HG03135 (cell line): ENCODE measurements at regions not wholly inside any gene's neighbourhood (a gene's known extent, or its start where the extent isn't known, plus 50 kb on each side); places are given as distances from the start of the nearest gene placed in this dataset.

Experiments
- ATAC-seq: cut with Tn5 transposase; IDR thresholded peaks from one replicate; pipeline ENCODE4 v1.9.1; 2021; ENCODE audit warnings: mild to moderate bottlenecking, moderate library complexity; ENCODE audit not compliant: unreplicated experiment

DNA sequence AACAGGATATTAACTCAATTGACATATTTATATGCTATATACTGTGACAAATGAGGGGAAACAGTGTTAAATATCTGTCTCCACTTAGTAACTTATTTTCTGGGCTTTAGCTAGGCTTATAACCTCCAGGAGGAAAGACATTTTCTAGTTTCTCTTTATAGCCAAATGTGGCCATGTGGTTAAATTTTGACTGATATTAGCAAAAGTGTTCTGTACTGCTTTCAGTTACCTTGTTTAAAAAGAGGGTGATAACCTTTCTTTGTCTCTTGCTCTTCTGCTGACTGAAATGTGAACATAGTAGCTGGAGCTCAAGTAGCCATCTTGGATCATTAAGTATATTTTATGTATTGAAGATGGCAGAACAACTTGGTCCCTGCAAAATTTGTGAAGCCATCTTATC, 253.7 kb downstream of the PDHA2 start:
- ATAC-seq, result peak; percentile 78

DNA sequence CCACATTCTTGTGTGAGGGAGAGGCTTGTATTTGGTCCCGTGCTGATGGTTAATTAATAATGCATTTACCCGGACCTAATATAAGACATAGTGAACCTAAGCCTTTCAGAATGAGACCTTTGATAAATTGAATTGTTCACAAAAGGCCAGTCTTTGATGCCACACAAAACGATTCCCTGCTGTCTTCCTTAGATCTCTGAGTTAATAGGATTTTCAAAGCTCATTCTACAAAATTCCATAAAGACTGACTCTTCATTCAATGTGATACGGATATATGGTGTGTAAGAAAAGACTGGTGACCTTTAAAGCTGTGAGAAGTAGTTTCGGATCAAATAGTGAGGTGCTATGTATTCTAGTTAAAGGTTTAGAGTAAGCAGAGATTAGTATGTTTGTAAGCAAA, 254.3 kb downstream of the PDHA2 start:
- ATAC-seq, result no peak

DNA sequence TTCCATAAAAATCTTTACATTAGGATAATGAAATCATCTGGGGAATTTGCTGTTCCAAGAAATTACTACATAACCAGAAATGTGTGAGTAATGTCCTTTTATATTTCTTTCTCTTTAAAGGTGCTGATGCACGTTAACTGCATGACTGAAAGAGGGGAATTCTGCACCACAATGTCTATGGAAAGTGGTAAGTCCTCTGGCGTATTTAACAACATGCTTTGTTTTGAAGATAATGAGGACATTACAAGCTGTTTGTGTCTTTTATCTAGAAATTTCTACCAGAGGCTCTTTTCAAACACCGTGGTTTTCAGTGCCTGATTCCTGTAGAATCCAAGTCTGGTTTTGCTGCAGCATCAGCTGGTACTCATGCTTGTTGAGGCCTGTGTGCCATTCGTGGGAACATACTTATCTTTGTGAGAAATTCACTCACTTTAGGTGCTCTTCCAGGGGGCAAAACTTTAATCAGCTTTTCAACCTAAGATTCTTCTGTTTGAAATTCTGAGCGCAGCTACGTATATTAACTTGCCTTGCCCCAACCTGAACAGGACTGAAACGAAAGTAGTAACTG, 257.2 kb downstream of the PDHA2 start:
- ATAC-seq, result no peak

DNA sequence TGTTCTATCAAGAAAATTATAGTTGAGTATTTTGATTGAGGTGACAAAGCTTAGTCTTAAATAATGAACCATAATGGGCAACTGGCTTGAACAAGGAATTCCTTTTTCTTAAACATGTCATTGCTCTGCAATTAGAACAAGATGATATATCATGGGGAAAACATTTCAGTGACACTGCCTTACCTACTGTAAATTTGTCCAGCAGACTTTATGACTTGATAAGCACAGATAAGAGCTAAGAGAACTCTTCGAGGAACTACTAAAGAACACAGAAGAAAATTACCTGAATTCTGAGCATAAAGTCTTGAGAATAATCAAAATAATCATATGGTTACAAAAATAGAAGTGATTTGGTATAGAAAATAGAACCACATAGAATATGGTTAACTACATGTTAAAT, 257.8 kb downstream of the PDHA2 start:
- no peak for ATAC-seq

DNA sequence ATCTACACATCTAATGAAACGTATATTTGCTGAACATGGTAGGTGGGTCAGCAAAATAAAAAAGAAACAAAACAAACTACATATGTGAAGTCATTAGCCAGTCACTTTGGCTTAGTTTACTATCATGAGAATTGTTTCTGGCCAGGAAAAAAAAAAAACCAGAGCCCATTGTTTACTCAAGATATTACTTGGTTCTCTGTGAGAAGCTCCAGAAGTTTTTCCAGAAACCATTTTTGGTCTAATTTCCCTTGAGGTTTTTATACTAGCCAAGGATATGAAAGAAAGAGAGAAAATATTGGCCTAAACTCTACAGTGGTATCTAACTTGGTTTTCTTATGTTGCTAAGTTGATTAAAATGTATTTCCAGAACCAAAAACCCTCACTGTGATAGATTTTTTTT, 259.1 kb downstream of the PDHA2 start:
- no peak for ATAC-seq

DNA sequence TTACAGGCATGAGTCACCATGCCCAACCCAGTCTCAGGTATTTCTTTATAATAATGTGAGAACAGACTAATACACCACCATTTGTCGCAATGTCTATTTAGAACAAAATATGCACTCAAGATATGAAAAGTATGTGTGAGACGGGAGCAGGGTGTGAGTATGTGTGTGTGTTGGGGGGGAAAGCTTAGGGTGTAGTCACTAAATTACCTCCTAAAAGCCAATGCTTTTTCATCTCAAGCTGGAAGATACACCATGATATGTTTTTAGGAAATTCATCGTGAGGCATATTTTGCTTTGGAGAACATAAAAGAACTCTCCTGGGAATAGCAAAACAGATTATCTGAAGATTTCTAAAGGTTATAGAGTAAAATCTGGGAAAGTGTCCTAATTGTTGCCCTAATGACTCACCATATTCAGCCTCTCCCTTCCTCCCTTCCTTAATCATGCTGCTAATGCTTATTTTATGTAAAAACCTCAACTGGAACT, 262.7 kb downstream of the PDHA2 start:
- ATAC-seq, result no peak

DNA sequence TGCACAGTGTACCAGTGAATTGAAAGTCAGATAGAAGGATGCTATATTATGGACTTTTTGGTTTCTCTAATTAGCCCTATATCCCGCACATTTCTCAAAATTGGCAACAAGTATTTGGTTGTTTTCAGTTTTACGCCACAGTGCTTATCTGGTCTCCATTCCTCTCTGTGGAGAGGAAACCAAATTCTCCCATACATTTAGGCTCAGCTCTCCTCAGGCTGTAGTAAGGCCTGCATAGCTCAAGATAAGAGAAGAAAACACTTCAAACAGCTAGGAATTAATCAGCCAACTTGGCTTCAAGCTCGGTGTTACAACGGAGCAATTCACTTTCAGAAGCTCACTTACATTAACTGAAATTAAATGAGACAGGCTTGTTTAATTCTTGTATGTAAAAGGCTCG, 263.2 kb downstream of the PDHA2 start:
- no peak for ATAC-seq

DNA sequence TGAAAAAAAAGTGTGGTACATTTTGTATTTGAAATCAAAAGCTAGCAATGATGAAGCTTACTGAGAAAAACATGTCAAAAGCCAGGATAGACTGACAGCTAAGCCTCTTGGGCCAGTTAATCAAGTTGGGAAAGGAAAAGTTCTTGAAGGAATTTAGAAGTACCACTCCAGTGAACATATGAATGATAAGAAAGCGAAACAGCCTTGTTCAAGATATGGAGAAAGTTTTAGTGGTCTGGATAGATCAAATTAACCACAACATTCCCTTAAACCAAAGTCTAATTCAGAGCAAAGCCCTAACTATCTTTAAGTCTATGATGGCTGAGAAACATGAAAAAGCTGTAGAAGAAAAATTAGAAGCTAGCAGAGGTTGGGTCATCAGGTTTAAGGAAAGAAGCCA, 268.3 kb downstream of the PDHA2 start:
- no peak for ATAC-seq

DNA sequence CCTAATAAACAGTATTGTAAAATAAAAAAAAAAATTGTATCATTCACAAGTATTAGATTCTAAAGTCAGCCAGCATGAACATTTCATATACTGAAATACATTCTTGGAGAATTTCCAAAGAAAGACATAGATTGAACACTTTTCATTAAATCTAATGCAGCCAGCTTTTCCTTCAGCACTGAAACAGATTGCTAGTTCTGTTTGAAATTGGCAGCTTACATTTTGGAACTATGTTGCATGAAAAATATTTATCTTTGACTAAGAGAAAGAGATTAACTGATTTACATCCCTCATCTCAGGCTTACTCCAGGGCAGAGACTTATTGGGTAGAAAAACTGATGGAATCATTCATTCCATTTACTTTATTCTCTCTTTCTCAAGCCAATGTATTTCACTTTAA, 272.7 kb downstream of the PDHA2 start:
- no peak for ATAC-seq

DNA sequence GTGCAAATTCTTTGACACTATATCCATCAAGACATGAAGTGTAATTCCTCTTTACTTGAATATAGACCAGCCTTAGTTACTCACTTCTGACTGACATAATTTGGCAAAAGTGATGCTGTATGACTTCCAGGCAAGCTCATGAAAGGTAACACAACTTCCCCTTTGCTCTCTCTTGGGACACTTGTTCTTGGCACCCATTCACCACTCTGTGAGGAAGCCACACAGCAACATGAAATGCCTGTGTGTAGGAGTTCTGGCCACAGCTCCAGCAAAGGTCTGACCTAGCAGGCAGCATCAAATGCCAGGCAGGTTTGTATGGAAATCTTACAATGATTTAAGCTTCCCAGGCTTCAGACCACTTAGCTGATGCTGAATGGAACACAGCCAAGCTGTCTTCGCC, 280.3 kb downstream of the PDHA2 start:
- no peak for ATAC-seq

DNA sequence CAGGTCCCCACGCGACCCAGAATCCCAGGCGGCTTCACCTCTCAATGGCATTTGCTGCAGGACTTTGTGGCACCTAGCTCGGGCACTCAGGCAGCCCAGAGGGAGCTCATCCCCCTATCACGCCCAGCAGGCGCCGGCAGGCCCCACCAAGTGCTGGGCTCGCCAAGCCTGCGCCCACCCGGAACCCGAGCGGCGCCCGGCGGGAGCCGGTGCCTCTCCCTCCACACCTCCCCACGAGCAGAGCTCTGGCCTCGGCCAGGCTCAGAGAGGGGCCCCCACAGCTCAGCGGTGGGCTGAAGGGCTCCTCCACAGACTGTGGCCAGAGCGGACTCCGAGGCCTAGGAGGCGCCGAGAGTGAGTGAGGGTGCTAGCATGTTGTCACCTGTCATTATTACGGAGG, 286.3 kb downstream of the PDHA2 start:
- ATAC-seq, result no peak

DNA sequence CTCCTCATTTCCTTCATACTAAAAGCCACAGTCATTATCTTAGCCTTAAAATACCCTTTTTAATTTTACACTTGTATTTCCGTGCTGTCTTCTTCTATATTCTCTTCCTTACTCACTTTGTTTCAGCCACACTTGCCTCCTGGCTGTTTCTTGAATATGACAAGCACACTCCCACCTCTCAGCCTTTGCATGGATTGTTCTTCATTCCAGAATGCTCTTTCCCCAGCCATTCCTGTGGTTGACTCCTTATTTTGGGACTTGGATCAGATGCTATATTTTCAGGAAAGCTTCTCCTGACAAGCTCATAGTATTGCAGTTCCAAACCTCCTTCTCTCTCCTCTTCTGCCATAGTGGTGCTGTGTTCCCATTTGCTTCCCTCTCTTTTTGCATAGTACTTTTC, 291.3 kb downstream of the PDHA2 start:
- no peak for ATAC-seq

DNA sequence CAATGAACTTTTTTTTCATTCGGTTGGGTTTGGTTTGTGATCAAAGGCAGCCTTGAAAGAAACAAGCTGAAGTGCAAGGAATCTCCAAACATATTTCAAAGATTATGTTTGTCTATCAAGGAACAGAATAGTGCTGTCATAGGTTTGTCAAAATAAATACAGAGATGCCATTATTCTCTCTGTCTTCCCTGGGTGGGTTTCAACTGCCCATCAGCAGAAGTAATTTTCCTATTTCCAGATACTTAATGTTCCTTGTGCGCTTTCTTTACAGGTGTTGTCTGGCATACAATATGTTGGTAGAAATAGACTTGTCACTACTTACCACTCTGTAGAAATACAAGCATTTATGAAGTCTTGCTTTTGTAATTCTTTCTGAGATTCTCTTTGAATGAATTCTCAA, 294.9 kb downstream of the PDHA2 start:
- ATAC-seq, result no peak

DNA sequence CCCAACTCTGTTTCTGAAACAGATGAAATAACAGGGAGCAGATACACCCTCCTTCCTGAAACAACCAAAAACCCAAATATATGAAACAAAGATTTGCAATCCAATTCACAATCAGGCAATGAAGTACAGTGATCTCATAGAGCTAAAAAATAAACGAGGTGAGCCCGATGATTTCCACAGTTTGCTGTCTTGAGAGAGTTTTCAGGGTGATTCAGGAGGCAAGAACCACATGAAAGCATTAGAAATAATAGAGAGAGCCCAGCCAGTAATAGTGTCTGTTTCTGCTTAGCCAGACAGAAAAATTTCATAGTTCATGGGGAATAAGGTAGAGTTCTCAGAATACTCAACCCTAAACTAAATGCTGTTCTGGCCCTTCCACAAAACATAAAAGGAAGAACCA, 296.2 kb downstream of the PDHA2 start:
- no peak for ATAC-seq

DNA sequence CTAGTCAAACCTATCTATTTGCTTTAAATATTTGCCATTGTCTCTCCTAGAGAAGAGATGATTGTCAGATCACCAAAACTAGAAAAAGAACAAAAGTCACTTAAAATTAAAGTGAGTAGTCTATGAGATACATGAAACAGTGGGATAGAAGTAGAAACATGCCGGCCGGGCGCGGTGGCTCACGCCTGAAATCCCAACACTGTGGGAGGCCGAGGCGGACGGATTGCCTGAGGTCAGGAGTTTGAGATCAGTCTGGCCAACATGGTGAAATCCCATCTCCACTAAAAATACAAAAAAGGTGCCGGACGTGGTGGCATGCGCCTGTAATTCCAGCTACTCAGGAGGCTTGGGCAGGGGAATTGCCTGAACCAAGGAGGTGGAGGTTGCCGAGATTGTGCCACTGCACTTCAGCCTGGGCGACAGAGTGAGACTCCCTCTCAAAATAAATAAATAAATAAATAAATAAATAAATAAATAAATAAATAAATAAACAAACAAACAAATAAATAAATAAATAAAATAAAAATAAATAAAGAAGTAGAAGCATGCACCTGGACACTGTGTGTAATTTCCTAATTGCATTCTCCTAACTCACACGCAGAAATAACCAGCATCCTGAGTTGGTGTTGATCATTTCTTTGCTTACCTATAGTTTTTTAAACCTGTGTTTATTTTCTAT, 299.5 kb downstream of the PDHA2 start:
- no peak for ATAC-seq

DNA sequence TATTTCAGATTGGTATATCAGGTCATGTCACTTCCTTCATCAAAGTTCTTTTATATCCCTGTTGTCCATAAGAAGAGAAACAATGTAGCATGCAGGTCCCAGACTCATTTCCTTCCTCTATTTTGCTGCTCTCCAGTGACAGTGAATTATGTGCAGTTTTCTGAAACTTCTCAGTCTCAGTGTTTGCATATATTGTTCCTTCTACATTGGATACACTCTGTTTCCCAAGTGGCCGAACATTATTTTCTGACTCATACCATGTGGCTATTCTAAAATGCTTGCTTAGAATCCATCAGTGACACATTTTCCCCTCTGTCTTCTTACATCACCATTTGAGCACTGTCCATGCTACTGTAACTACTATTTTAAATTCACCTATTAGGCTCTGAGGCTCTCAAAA, 305.7 kb downstream of the PDHA2 start:
- ATAC-seq, result no peak

DNA sequence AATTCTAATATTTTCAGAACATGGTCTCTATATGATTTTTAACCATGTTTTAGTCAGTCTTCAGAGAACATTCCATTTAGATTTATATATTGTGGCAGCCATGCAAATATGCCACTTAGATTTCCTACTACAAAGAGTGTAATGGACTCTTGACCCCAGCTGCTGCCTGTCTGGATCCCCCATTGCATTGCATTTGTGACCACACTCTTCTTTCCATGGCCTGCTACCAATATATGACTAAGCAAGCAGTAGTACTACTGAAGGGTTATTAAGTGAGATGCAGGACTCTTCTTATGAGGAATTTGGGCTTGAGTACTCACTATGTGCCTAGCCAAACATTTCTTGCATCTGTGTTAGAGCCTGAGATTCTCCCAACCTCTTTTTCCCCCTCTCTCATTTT, 306.8 kb downstream of the PDHA2 start:
- no peak for ATAC-seq

DNA sequence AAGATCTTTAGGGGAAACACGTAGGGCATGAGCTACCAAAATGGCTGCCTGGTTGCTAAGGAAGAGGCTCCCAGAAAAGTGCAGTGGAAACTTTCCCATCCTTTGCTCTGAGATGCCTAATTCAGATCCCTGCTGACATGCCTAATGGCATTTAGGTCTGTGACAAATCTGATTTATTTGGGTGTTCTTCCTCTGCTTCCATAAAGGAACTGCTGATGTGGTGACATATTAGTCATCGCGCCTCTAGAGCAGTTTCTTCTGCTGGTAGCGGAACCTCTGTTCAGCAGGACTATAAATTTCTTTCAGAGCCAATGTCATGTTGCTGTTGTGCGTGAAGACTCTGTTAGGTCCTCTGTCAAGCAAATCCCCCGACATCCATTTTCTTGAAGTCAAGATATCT, 310.0 kb downstream of the PDHA2 start:
- no peak for ATAC-seq

DNA sequence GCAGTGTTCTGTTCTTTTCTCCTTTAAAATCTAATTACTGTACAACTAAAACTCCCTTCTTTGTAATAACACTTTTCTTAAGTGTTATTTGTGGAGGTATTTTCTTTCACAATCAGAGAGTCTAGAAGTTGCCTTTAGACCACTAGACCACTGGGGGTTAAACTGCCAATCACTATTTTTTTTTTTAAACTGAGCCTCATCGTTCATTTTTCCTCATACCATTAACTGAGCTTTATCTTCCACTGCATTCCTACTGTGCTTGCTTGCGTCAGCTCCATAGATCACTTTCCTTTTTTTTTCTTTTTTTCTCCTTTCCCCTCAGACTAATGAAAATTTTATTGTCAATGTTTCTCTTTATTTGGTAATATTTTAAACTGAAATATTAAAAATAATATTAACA, 310.6 kb downstream of the PDHA2 start:
- no peak for ATAC-seq

DNA sequence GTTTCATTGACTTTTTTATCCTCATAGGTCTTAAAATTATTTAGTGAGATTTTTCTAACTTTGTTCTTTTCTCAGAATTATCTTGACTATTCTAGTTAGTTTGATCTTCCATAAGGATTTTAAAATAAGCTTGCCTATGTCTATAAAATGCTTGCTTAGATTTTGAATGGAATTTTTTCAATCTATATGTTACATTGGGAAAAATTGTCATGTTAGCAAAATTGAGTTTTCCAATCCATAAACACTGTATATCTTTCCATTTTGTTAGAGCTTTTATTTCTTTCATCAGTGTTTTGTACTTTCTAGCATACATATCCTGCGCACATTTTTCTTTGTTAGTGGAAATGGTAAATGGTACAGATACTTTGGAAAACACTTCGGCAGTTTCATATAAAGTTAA, 312.9 kb downstream of the PDHA2 start:
- ATAC-seq, result no peak

DNA sequence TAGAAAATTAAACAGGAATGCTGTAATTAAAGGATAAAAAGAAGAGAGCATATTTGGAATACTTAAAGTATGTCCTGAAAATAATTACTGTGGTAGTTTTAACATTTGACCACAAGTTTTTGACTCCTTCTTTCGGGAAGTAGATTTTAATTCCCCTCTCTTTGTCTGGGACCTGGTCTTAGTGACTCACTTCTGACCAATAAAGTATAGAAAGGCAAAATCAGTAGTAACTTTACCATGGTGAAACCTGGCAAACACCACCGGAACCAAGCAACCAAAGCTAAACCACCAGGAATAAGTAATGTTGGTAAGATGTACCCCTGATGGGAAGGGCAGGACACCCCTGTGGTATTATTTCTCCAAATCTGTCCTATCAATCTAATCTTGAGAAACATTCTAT, 314.8 kb downstream of the PDHA2 start:
- ATAC-seq, result no peak

DNA sequence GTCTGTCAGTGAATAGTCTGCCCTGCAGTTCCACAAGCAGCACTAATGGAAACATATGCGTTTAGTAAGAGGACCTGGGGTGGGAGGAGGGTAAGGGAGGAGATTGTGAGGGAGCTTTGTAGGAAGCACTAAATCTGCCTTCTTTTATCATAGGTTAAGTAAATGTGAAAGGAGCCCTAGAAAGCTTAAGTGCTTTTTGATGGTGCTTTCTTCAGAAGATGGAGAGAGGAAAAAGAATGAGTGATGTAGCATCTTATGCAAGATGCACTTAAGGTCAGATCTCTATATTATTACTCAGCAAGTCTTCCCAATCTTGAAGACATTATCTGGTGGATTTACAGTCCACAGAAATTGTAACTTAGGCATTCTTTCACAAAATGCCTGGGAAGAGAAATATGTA, 322.7 kb downstream of the PDHA2 start:
- ATAC-seq, result no peak

DNA sequence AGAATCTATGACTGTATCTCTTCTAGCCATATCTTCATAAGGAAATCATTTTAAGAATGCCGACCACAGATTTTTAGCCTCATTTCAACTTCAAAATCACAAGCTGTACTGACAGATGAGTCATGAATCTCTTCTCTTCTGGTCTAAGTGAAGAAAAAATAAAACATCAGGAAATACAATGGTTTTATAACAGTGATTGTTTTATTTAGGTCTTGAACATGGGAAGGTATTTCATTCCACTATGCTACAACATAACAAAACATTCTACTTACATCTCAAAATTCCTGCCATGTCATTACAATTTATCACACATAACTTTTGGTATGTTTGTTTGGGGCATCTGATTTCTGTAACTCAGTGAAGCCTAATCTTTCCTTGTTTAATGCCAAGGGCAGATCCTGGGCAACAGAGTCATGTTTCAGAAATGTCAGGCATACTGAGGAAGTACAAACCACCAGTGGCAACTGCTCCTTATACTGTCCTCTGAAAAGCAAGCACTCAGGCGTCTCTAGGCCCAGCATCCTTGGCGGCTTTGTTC, 325.0 kb downstream of the PDHA2 start:
- no peak for ATAC-seq
